NCI-H1417 treated with DMSO at 0.1 percent for 48 hours (cell line): ENCODE measurements at regions not wholly inside any gene's neighbourhood (a gene's known extent, or its start where the extent isn't known, plus 50 kb on each side); places are given as distances from the start of the nearest gene placed in this dataset.

Source experiments
- DNase-seq: peaks from one replicate; lab custom pipeline; 2025; lab: John Stamatoyannopoulos, UW

DNA sequence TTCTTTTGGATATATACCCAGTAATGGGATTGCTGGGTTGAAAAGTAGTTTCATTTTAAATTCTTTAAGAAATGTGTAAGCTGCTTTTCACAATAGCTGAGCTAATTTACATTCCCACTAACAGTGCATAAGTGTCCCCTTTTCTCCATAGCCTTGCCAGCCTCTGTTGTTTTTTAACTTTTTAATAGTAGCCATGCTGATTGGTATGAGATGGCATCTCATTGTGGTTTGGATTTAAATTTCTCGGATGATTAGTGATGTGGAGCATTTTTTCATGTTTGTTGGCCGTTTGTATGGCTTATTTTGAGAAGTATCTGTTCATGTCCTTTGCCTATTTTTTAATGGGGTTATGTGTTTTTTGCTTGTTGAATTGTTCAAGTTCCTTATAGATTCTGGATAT is 444.3 kb upstream of the ATP11B start:
- no peak for DNase-seq

DNA sequence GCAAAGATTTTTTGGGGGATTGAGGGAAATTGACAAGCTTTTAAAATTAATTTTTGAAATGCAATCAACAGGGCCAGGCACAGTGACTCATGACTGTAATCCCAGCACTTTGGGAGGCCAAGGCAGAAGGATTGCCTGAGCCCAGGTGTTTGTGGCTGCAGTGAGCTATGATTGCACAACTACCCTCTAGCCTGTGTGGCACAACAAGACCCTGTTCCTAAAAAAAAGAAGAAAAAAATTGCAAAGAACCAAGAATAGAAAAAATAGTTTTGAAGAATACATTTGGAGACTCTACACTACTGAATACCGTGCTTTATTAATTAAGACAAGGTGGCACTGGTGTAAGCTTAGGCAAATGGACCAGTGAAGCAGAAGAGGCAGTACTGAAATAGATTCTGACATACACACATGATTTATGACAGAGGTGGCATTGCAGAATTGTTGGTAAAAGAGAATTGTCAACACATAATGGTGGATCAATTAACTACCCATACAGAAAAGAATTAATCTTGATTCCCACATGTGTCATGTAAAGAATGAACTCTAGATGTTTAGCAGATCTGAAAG is 443.3 kb upstream of the ATP11B start:
- peak; percentile 65 for DNase-seq

DNA sequence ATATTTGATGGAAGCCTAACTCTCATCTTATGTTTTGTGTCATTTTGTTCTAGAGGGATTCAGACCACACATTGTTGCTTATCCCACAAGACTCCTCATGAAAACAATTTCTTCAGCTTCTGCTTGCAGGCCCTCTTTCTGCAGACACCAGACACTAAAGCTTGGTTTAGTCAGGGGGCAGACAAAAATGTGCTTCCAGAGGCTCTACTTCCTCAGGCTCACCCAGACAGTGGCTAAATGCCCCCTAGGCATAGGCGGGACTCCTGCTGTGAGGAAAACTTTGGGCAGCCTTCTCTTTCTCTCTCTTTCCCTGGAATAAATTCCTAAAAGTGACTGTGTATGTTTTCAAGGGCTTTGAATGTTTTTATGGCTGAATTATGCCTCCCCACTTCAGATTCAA is 435.4 kb upstream of the ATP11B start:
- no peak for DNase-seq

DNA sequence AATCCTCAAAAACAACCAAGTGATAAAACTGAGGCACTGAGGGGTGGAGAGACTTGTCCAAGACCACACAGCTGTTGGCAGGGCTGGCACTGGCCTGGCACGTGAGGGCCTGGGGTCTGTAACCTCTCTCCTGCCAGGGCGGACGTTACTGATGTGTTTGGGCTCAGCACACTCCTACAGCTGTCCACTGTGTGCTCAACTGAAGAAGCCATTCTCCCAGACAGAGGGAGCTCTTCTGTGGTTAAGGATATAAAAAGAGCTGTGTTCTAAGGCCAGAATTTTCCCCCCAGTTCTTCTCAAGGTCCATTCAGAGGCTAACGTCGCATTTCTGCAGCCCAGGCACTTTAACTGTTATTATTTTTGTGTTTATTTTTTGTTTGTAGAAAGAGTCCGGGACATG is 429.0 kb upstream of the ATP11B start:
- no peak for DNase-seq

DNA sequence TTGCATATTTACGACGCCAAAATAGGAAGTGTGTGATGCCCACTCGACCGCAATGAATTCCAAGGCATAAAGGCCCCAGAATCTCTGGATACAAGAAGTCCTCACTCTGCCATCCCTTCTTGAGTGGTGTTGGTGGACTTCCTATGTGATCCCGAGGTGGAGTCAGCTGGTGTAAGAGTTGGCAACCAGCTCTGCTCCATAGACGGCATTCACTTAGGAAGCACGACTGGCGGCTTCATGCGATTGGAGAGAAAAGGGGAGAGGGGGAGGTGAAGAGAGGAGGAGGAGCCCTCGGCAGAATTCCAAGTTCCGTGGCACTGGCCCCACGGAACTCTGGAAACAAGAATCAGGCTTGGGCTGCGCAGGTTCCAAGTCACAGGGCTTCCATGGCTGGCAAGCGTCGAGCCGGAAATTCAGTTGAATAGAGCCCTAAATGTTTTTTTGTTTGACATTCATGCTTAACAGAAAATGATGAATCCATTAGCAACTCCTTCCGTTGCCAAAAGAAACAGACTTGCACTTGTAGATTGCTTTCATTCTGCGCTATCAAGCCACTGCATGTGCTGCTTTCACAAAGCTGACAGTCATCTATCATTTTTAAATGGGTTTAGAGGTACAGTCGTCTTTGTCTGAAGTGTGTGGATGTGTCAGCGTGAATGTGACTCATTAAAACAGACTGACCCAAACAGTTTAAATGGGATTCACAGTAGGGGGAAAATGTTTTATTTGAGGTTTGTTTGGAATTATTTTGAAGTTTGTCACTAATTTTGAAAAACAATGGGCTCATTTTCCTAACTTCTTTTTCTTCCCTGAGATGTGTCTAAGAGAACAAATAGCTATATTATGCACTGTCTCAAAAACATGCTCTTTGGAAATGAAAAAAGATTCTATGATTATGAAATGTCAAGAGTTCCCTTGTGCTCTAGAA is 428.3 kb upstream of the ATP11B start:
- DNase-seq: peak; percentile 96

DNA sequence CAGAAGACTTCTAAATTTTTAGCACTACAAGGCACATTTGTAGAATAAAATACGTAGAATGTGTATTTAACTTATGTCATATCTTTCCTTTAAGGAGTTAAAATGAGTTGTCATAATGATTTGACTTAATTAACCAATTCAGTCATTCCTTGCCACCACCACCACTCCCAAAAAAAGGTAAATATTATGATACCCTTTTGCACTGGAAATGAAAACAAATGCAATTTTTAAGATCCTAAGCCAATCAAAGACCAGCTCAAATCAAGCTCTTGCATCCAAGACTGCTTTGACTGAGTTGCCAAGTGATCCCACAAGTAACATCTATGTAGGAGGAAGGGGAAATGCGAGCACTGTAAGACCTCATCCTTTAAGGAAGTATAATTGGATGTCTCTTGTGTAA is 426.6 kb upstream of the ATP11B start:
- DNase-seq: no peak

DNA sequence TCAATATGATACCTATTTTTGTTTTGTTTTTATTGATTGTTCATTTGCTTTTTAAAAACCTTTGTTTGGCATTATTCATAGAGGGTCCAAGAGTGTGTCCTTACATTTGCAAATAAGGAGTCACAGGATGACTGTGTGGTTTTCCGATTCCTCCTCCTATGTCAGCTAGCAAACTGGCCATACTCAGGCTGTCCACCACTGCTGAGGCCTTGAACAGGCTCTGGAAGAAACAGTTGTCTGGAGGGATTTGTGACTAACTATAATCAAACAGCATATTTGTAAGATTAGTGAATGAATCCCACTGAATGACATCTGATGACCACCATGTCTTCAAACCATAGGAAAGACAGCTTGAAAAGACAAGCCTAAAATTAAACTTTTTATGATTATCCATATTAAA is 423.4 kb upstream of the ATP11B start:
- DNase-seq: no peak

DNA sequence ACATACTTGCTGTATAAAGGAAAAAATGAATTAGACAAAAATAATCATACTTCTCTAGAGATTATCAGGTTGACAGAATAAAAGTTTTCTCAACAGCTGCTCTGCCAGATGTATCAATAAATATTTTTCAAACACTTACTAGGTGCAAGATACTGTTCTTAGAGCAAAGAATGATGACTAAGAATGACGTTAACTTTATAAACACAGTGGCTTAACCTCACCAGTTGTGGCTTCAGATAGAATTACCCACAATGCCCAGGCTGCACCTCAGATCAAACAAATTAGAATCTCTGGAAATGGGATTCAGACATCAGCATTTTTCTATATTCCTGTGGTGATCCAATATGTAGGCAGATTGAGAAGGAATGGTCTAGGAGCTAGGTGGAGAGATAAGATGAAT is 422.4 kb upstream of the ATP11B start:
- DNase-seq: no peak

DNA sequence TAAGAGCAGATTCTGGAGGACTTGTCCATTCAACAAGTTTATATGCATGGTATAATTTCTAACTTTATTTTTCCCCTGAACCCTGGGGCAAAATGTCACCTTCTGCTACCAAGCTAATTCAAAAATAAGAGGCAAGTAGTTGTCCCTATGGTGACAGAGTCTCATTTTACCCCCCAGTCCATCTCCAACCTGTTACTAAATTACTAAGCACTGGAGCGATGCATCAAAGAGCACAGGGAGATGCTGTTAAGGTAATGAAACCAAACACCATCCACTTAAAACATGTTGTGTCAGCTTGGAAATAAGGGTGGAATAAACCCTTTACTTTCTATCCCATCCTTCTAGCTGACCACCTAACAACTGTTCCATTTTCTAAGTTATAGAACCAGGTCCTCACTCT is 417.4 kb upstream of the ATP11B start:
- DNase-seq: no peak

DNA sequence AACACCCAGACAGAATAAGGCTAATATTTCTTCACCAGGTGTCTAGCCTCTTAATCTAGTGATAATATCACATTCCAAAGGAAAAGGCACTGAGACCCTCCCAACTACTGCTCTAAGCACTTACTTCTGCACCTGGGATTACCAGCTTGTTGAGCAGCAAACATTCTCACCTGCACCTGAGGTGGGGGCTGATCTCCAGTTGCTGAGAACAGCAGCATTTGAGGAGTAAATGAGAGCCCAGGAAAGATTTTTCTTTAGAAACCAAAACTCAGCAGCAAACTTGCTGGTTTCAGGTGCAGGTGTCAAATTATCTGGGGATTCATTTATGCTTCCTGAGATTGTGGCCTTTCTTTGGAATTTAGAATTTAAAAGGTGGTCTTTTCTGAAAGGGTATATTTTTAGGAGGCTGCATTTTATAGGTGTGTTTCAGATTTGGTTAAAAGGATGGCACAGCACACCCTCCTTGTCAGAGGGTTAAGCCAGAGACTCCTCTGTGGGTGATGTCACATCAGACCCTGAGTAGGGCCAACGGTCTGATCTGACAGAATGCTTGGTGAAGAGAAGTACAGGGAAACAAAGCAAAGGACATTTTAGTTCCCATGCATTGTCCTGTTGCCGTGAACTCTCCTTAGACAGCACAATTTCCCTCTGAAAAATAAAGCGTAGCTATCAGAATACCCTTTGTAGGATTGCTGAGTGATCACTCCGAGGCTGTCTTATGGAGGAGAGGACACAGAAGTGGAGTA is 411.0 kb upstream of the ATP11B start:
- no peak for DNase-seq

DNA sequence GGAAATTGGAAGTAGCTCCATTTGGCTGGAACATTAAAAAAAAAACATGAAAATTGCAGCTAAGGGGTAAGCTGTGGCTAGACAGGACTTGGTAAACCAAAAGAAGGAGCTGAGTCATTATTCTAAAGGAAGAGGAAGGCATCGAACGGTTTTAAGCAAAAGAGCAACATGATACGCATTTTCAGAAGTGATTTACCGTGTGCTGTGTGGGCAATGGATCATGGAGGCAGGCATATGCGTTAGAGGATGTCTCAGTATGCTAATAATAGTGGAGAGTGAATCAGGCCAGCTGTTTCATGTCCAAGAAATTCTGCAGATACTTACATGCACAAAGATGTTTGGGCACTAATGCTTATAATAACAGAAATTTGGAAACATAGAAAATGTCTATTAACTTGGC is 409.1 kb upstream of the ATP11B start:
- no peak for DNase-seq

DNA sequence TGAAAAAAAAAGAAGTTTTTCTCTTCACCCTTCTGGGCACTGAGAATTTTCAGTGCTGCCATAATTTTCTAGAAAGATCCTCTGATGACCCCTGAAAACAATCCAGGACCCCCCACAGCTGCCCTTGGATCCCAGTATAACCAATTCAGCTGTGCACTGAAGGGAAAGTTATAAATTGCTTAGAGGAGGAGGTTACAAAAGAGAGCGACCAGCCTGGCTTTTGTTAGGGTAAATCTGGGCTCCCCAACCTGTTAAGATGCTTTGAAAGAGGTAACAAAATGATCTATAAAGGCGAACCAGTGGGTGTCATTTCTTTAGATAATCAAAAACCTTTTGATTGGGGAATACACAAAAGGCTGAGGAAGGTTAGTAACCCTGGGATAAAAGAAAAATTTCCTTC is 407.9 kb upstream of the ATP11B start:
- DNase-seq: no peak

DNA sequence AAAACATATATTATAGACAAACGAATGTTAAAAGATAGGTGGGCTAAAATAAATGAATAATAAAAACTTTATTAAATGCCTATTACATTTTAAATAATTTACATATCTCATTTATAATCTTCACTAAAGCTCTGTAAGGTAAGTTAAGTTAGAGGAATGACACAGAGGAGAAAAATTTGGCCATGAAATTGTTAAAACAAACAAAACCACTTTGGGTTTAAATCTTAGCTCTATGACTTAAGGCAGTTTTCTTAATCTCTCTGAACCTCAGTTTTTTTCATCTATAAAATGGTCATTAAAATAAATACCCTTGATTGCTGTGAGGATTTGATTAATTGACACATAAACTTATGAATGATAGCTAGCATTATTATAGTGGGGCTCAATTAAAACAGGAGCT is 404.8 kb upstream of the ATP11B start:
- no peak for DNase-seq

DNA sequence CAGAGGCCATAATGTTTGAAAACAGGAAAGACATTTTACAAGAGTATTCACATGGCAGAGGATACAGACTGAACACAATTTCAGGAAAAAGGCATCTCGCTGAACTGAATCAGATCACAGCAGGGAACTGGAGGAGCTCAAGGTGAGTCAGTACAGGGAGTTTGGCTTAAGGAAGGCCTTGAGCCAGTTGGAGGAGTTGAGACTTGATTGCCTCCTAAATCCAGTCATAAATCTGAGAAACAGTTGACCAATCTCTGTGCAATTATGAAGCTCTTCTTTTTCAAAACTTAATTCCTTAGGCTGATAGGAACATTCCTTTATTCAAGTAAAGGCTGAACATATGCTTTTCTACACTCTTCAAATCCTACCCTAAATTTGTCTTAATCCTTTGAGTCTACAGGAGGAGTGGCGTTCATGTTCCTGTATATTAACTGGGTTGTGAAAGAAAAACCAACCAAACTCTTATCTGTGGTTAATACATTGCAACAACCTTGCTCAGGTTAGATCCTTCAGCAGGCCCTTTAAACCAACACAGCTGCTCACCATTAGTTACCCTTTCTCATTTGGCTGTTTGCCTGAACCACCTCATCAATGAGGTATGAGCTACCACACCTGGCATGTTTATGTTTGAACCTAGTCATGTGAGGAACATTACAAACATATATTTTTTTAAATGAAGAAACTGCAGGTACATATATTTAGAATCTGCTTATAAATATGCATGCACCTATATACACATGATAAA is 404.1 kb upstream of the ATP11B start:
- peak; percentile 40 for DNase-seq

DNA sequence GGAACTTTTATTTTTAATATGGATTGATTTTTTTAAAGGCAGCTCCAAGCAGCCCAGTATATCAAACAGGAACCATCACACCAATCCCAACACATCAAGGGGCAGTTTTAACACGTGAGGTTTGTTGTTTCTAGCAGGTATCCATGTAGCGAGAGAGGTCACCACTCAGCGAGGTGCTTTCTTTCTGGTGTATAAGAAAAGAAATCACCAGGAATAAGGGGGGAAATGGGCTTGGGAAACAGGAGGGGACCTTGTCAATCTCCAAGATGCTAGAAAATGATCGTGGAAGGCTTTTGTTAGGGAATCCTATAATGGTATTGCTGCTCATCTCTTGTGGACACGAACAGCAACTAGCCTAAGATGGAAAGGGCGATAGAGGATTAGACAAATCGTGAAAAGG is 402.9 kb upstream of the ATP11B start:
- DNase-seq: no peak

DNA sequence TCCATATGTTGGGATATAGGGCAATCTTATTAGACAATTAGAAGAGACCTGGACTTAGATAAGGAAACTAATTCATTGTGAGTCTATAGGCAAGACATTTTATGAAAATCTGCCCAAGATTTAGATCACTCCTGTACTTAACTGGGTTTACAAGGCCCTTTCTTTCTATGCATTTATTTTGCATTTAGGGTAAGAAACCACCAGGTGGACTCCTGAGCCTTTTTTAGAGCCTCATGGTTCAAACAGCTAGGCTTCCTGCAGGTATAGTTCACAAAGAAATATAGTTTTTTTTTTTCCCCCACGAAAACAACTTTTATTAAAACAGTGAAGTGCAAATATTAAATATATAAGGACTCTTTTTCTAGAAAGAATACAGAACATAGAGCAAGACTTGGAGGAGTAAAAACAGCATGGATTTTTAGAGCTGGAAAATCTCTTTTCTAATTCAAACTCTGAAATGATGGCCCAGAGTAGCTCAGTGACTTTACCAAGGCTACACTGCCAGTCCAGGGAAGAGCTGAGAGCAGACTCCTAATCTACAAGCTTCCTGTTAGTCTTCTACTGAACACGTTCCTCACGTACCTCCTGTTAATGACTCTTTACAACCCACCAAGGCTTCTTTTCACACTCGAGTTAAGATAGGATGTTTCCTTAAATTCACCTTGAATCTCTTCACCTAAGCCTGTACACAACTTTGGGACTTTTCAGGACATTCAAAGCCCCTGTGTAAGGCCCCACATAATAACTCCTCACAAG is 400.9 kb upstream of the ATP11B start:
- no peak for DNase-seq

DNA sequence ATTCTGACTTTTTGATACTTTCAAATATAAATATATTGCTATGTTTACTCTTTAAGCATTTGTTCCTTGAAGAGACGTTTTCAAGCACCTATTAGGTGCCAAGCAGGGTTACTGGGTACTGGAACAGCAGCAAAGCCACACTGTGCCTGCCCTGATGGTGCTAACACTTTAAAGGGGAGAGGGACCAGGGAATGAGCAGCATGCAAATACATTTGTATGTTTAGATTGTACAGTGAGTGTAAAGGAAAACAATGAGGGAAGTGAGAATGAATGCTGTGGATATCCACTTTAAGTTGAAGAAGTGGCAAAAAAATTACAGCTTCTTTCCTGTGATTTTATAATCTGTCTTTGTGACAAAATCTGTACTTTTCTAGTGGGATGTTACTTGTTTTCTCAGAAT is 400.2 kb upstream of the ATP11B start:
- no peak for DNase-seq

DNA sequence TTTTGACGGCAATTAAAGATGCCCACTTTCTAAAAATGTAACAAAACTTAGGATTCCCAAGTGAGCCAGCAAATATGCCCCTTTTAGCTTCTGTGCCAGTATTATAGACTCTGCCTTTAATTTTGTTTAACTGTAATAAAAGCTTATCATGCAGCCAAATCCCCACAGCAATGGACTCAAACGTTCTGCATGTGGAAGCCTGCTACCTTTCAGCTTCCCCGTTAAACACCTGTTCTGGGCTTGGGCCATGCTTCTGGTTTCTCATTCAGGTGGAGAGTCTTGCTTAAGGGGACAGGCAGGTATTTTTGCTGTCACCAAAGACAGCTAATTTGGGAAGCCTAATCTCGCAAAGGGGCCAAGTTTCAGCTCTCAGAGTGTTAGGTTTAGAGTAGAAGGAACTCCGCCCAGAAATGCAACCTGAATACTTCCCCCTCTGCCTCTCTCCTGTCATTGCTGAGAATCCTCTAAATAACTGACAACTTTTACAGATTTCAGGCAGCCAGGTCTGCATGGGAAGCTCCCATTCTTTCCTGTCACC is 399.4 kb upstream of the ATP11B start:
- DNase-seq: no peak

DNA sequence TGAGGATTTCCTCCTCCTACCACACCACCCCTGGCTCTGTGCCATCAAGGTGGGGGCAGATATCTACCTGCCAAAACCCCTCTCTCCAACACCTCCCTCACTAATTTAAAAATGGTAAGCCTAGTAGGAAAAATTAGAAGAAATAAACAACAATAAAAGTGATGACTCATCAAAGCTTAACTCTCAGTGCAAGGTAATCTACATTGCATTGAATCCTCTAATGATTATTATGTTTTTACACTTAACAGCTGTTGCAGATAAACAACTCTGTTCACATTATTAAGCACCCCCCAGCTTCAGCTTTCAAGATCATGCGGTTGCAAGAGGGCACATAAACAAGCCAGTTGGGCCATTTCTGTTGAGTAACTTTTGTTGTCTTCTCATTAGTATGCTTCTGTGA is 396.1 kb upstream of the ATP11B start:
- DNase-seq: no peak

DNA sequence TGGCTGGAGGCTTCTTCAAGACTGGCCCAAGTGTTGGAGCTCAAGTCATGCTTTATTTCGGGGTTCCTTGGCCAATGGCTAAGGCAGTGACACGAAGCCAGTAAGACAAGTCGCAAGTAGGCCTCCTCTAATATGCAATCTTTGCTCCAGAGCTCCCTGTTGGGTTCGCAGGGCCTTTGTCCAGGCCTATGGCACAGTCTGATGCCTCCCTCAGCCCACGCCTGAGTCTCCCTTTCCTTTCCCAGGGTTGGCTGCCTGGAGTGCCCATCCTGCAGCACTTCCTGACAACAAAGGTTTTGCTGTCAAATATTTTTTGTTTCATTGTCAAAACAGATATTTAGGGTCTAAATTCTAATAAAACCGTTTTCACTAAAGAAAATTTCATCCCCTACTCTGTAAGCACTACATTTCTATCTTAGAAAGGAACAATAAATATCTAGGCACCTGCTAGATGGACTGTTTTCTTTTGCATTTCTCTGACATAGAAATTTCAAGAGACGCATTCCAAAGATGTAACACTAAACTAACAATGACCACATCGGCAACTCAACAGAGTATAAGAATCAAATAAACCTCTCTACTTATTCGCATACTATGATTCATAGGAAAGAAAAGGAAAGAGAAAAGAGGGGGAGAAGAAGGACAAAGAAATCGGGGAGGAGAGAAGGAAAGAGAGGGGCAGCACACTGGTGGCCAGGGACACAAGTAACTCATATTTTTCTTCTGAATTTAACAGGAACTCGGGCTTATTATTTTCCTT is 393.1 kb upstream of the ATP11B start:
- no peak for DNase-seq

DNA sequence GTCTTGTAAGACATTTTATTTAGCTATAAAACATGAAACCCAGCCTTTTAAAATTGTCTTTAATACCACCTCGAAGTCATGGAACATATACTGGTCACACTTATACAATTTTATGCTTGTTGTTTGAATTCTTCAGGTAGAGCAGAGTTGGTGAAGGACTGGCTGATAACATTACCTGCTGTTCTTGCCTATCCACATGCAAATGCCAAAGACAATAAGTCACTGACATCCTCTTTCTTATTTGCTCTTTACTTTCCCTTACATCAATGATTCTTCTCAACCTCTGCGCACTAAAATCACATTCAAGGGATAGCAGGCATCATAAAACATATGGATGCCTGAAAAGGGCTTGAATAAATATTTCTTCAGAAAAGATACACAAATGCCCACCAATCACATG is 392.5 kb upstream of the ATP11B start:
- no peak for DNase-seq
